ENCODE measurements at regions not wholly inside any gene's neighbourhood (a gene's known extent, or its start where the extent isn't known, plus 50 kb on each side); places are given as distances from the start of the nearest gene placed in this dataset.

DNA sequence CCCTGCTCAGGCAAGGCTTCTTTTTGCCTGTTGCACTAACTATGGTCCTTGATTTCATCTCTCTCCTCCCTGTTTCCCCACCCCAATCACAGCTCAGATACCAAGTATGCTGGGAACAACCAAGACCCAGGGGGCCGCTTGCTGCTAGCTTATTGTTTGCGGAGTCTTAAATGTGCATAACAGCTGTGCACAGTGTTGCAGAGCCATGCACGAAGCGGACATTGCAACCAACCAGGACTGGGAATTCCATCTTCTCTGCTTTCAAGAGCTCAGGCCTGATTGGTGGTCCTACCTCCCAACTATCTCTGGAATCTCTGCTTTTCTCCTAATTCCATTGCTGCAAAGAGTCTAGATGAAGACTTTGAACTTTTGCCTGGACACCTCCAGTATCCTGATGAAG is 281.3 kb upstream of the TNRC6C start:
- no peak for DNase-seq
- in situ Hi-C loops (cut with HindIII; ENCODE audit: low pct_ligation_motif_present, low pct_unique_long_range_greater_than_20kb, low sequenced_read_pairs) = no loop called here

DNA sequence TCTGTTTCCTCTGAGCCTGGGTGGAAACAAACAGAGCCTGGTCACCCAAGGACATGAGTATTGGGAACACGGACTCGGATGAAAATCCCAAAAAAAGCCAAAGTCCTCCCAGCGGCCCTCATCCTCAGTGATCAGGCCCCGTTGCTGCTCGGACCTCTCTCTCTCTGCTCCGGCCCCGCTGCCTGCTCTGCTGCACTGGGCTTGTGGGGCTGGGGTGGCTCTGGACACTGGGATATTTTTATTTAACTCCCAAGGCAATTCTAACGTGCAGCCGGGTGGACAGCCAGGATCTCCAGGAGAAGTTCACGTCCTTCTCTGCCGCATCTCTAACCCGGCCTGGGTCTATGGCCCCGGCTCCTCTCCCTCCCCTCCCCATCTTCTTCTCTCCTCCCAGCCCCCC is 280.9 kb upstream of the TNRC6C start:
- in situ Hi-C loops (cut with HindIII; ENCODE audit: low pct_ligation_motif_present, low pct_unique_long_range_greater_than_20kb, low sequenced_read_pairs) = no loop called here

DNA sequence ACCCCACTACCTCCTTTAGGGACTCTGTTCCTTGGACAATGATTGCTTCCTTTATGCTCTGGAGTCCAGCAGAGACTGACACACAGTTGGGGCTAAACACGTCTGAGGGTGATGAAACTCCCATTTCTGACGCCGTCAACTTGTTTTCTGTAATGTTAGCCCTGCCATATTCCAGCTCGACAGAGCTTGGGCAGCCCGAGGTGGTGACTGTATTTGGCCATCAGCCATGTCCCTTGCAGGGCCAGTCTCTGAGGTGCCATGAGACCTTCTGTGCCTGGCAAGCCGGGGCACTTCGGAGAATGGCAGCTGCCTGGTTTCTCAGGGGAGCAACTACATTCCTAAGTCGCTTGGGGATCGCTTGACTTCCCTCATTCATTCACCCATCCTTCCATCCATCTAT is 278.9 kb upstream of the TNRC6C start:
- DNase-seq = no peak
- in situ Hi-C loops (cut with HindIII; ENCODE audit: low pct_ligation_motif_present, low pct_unique_long_range_greater_than_20kb, low sequenced_read_pairs) = no loop called here

More for the DNA sequence above, 280.9 kb upstream of the TNRC6C start:
- DNase-seq = no peak

DNA sequence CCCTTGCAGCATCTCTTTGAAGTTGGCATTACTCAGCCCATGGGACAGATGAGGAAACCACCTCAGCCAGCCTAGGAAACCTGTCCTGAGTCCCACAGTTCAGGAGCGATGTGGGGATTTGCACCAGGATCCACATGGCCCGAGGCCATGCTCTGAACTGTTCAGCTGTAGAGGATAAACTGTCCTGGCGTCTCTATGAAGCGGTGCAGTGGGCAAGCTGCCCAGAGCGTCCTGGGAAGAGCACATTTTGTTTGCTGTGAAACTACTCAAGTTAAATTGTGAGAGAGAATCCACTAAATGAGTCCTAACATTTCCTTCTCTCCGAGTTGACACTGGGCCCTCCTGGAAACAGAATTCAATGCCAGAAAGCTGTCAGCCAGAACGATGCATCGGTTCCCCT is 276.6 kb upstream of the TNRC6C start:
- in situ Hi-C loops (cut with HindIII; ENCODE audit: low pct_ligation_motif_present, low pct_unique_long_range_greater_than_20kb, low sequenced_read_pairs) = no loop called here
- DNase-seq = no peak

DNA sequence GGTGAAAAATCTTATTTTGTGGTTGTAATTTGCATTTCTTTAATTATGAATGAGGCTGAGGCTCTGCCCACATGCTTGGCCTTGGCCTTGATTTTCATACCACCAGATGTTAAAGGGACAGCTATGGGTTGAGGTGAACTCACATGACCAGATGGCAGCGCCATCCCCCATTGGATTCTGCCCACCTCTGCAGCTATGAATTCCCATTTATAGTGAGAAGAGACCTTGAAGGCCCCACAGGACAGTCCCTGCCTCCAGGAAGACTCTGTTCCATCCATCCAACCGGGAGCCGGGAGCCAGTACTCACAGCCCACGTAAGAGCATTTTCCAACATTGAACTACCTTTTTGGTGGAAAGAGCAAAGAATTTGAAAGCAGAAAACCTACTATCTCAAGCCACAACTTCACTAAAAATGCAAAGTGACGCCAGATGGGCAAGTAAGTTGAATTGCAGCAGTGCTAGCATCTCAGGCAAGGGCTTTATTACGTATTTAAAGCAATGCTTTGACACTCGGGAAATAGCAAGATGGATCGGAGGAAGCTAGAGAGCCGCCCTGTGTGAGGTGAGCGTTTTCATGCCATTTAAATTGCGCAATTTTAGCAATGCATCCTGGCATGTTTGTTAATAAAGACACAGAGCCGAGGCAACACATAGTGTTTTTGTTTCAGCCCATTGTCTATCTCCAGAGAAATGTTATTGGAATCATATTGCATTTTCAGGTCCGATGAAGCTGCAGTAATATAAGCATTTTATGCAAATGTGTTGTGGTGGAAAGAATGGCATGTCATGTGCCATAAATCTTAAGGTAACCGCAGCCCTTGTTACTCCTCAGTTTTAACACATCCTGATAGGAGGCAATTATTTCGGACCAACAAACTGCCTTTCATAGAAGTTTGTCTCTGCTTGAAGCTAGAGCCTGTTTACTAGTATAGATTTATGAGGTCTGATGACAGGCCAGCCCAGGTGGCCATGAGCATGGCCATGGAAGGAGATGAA is 273.4 kb upstream of the TNRC6C start:
- in situ Hi-C loops (cut with HindIII; ENCODE audit: low pct_ligation_motif_present, low pct_unique_long_range_greater_than_20kb, low sequenced_read_pairs) = no loop called here
- DNase-seq = no peak

DNA sequence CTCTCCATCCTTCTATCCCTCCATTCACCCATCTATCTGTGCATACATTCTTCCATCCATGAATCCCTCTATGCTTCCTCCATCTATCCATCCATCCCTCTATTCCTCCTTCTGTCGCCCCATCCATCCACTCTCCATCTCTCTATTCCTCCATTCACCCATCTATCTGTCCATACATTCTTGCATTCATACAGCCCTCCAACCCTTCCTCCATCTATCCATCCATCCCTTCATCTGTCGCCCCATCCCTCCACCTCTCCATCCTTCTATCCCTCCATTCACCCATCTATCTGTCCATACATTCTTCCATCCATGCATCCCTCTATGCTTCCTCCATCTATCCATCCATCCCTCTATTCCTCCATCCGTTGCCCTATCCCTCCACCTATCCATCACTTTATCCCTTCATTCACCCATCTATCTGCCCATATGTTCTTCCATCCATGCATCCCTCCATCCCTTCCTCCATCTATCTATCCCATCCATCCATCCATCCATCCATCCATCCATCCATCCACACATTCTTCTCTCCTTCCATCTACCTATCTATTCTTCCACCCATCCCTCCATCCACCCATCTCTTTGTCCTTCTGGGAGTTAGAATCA is 272.5 kb upstream of the TNRC6C start:
- no peak for DNase-seq
- in situ Hi-C loops (cut with HindIII; ENCODE audit: low pct_ligation_motif_present, low pct_unique_long_range_greater_than_20kb, low sequenced_read_pairs) = no loop called here

DNA sequence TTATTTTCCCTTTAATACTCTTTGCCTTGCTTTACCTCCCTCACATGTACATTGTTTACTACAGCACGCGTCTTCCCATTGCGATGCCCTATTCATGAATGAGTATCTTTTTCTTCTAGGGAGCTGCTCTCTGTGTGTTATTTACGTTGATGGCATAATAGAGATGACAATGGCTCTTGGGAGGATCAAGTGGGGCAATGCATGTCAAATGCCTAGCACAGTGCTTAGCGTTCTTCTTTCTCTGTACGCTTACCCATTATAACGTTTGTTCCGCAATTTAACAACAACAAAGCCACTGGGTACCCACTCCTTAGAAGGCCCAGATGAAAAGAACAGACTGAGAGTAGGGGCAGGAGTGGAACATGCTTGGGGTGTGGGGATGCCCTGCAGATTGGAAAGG is 271.6 kb upstream of the TNRC6C start:
- DNase-seq = no peak

DNA sequence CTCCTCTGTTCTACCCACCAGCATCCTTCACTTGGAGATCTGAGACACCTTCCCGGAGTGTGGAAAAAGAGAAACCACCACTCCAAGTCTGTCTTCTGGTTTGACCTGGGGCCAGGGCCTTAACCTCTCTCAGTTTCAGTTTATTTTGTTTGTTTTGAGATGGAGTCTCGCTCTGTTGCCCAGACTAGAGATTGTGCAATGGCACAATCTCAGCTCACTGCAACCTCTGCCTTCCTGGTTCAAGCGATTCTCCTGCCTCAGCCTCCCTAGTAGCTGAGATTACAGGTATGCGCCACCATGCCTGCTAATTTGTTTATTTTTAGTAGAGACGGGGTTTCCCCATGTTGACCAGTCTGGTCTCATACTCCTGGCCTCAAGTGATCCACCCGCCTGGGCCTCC is 271.1 kb upstream of the TNRC6C start:
- DNase-seq = no peak
- in situ Hi-C loops (cut with HindIII; ENCODE audit: low pct_ligation_motif_present, low pct_unique_long_range_greater_than_20kb, low sequenced_read_pairs) = no loop called here

More for the DNA sequence above, 271.6 kb upstream of the TNRC6C start:
- in situ Hi-C loops (cut with HindIII; ENCODE audit: low pct_ligation_motif_present, low pct_unique_long_range_greater_than_20kb, low sequenced_read_pairs) = no loop called here

DNA sequence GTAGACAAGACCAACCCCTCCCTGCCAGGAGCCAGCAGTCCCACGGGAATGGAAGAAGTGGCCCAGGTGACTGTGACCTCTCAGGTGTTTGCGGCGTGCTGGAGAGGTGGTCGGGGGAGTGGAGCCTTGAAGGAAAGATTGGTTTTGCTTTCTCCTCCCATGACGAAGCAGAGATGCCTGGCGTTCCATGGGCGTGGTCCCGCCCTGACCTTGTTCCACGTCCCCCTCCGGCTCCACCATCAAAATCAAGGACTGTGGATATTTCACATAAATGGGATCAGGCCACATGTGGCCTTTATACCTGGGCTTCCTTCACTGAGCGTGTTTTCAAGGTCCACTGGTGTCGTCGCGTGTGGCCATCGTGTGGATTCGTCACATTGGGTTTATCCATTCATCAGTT is 270.6 kb upstream of the TNRC6C start:
- no peak for DNase-seq
- in situ Hi-C loops (cut with HindIII; ENCODE audit: low pct_ligation_motif_present, low pct_unique_long_range_greater_than_20kb, low sequenced_read_pairs) = no loop called here

DNA sequence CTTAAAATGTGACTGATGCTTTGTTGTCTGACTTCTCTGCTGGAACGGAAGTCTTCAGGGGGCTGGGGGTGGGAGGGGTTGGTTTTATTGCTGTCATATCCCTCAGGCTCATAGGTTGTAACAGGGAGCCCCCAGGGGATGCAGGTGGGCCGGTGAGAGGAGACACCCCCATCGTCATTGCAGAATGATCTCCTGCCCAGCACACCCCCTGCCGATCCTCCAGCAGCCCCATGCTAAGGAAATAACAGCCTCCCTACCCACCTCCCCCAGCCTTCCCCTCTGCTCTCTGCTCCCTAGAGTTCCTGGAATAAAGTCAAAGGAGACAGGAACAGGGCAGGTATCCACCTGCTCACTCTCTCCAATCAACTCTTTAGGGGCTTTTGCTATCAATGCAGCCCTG is 270.1 kb upstream of the TNRC6C start:
- no peak for DNase-seq
- in situ Hi-C loops (cut with HindIII; ENCODE audit: low pct_ligation_motif_present, low pct_unique_long_range_greater_than_20kb, low sequenced_read_pairs) = no loop called here

DNA sequence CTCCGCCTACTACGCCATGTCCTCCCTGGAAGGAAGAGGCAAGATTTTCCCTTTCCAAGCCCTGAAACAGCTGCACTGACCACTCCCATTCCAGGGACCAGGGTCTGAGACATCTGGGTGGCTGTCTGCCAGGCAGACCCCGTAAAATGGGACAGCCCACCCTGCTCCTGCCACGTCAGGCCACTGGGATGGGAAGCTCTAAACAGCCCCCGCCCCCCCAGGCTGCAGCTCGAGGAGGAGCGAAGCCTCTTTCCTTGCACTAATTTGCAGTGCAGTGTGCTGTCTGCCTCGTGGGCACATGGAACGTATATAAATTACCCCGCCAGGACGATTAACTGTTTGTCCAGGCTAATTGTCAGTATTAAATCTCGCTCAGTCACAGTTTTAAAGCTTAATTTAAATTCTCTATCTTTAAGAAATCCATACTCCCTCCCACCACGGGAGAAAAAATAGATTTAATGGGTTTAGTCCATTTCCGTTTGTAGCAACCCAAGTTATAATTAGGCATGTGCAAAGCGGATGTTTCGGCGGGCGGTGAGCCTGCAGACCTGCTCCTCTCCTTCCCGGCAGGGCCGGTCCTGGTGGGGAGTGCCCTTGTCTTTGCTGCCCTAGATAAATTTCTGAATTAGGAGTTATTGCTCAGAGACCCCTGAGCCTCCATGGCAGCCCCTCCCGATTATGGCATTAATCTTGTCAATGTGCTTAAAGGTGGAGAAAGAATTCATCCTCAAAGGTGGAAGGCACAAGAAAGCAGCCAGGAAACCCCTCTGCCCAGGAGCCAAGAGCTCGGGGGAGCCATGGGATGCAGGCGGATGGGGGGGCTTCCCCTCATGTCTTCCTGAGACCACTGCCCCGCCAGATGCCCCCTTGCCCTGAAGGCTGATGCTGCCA is 268.0 kb upstream of the TNRC6C start:
- DNase-seq = no peak
- in situ Hi-C loops (cut with HindIII; ENCODE audit: low pct_ligation_motif_present, low pct_unique_long_range_greater_than_20kb, low sequenced_read_pairs) = no loop called here

DNA sequence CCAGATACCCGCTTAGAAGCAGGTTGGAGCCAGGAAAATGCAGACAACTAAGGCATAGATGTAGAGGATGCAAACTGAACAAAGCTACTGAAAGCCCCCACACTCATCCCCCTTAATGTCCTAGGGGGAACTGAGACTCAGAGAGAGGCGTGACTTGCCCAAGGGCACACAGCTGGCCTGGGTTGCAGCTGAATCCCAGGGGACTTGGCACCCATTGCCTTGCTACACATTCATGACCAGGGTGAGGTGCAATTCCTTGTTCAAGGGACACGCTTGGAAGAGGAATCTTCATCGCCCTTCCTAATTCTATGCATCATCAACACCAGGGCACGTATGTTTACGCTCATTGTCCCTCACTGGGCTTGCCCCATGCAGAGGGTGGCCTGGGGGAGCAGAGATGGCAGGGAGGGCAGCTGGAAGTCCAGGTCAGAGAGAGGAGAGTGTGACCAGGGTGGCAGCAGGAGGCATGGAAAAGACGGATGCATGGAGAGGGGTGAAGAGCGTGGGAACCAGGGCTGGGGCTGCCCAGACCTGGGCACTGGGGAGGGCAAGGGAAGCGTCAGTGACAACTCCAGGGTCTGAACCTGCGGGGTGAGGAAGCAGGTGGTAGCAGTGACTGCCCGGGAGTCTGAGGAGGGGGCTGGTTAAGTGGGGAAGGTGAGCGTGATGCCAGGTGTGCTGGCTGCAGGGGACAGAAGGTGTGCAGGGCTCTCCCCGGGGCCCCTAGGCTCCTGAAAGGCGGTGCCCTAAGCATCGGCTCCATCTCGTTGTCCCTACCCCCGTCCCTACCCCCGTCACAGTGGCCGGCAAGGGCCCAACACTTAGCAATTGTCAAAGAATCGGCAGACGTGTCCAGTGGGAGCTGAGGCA is 267.1 kb upstream of the TNRC6C start:
- no peak for DNase-seq
- in situ Hi-C loops (cut with HindIII; ENCODE audit: low pct_ligation_motif_present, low pct_unique_long_range_greater_than_20kb, low sequenced_read_pairs) = no loop called here

DNA sequence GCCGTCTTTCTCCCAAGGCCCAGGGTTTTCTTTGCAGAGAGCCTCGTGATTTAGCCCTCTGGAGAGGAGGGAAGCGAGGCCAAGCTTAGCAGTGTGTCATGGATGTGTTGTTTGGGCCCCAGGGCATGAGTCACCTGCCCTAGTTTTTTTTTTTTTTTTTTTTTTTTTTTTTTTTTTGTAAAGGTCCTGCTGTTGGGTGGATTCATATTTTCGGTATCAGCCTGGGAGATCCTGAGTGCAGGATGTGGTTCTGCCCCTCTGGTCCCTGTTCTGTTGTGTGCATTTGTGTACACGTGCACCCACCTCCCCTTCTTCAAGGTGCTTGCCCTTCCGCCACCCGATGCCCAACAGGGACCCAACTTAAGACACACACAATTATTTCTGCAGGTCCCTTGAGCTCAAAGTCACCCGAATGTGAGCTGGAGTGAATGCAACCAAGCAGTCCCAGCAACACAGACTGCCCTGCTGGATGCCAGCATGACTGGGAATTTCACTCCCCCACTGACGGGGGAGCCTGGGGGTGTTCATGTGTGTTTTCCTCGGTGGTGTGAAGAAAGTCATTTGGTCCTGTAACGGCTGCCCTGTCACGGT is 265.8 kb upstream of the TNRC6C start:
- DNase-seq = no peak
- in situ Hi-C loops (cut with HindIII; ENCODE audit: low pct_ligation_motif_present, low pct_unique_long_range_greater_than_20kb, low sequenced_read_pairs) = no loop called here

DNA sequence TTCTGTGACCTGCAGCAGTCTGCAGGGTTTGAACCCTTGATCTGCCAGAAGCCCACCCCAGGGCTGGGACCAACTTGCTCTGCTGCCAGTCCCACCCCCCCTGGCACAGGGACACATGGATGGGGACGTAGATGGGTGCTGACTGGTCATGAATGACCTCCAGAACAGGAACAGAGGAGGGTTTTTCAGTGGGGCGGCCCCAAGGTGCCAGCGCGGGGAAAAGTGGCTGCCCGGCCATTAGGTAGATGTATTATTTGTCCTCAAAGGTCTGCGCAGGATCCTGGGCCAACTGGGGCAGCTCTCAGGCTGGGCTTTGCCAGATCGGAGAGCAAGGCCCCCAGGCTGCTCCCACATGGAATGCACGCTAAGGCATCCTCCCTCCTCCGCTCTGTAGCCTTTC is 265.2 kb upstream of the TNRC6C start:
- in situ Hi-C loops (cut with HindIII; ENCODE audit: low pct_ligation_motif_present, low pct_unique_long_range_greater_than_20kb, low sequenced_read_pairs) = no loop called here
- no peak for DNase-seq

DNA sequence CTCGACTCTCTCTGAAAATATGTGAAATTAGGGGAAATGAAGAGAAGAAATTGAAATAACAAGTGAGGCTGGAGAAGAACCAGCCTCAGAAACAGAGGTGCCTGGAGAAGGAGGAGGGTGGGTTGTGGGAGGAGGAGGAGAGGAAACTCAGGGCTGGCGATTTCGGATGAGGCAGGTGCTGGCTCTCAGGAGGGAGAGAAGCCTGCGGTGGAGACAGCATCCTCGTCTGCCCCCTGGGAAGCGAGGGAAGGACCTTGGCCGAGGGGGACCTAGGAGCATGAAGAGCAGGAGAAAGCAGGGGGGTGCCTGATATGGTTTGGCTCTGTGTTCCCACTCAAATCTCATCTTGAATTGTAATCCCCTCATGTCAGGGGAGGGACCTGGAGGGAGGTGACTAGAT is 264.7 kb upstream of the TNRC6C start:
- in situ Hi-C loops (cut with HindIII; ENCODE audit: low pct_ligation_motif_present, low pct_unique_long_range_greater_than_20kb, low sequenced_read_pairs) = no loop called here

DNA sequence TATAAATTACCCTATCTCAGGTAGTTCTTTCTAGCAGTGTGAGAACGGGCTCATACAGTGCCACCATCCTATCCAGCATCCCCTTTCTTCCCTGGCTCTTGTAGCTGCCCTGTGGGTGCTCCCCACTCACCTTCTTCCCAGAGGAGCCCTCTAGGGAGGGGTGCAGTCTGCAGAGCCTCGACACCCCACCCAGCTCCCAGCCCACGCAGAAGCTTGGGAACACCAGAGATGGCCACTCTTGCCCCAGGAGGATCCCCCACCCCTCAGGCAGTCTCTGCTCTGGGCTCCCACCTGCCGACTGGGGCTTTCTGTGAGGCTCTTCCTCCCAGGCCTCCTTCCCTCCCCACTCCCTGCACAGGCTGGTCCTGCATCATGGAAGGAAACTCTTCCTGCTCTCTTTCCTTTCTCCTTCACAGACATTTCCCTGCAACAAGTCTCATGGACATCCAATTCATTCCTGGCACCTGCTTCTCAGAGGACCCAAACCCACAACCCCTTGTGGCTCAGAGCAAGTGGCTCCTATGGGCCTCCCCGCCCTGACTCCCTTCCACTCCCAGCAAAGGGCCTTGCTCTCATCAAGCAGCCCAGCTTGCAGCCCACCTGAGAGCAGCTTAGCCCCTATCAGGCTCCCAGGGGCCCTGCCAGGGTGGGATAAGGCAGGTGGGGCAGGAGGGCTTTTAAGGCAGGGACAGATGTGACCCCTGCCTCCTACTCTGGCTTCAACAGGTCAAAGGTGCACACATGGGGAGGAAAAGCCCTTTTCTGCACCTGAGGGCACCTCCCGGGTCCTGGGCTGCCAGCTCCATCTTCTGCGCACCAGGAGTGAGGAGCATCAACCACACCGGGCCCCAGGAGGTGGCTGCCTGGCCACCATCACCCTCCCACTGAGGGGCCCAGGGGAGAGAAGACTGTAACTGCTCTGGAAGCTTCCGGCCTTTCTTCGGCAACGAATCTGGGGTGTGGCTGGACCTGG is 263.8 kb upstream of the TNRC6C start:
- no peak for DNase-seq
- in situ Hi-C loops (cut with HindIII; ENCODE audit: low pct_ligation_motif_present, low pct_unique_long_range_greater_than_20kb, low sequenced_read_pairs) = no loop called here

More for the DNA sequence above, 264.7 kb upstream of the TNRC6C start:
- DNase-seq = no peak

DNA sequence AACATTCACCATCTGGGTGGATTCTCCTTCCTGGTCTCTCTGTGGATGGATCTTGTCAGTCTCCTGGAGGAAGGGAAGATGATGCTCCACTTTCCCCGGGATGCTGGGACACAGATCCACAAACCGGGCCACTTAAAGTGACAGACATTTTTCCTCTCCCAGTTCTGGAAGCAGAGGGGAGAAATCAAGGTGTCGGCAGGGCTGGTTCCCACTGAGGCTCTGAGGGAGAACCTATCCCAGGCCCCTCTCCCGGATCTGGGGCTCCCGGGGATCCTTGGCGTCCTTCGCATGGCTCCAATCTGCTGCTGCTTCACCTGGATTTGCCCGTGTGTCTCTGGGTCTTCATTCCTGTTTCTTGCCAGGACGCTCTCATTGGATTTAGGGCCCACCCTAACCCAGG is 263.1 kb upstream of the TNRC6C start:
- DNase-seq = no peak
- in situ Hi-C loops (cut with HindIII; ENCODE audit: low pct_ligation_motif_present, low pct_unique_long_range_greater_than_20kb, low sequenced_read_pairs) = no loop called here

Measured in ACHN (cell line).